ENCODE measurements at regions not wholly inside any gene's neighbourhood (a gene's known extent, or its start where the extent isn't known, plus 50 kb on each side); places are given as distances from the start of the nearest gene placed in this dataset.

DNA sequence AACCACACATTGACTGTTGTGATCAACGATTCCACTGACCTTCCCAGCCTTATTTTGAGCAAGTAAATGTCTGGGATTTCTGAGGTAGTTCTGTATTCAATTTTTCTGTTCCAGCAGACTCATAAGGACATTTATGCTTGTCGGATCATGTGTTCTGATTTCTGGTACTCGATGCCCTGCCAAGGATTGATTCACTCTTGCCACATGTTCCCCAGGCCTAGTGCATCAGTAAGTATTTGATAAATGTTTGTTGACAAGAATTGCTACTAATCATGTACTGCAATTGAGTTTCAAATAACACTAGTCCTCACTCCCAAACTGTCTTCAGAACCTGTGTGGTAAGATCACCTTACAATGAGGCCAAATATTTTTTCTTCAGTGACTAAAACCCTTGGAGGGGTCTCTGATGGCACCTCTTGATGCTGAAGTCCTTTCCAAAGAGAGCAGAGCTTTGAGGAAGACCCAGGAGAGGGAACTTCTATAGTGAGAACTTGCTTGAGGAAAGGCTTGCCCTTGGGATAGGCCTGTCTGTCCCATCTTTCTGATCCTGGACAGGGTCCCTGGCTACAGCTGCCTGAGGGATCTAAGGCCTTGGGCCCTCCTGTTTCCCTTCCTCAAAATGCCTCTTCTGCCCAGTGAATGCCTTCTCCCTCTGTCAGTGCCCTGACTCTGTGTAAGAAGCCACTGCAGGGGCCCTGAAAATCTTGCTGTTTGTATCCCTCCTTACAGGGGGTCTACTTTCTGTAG, 115.8 kb upstream of the FAM78B start (continued):
- TF ChIP-seq, protein P1, sequence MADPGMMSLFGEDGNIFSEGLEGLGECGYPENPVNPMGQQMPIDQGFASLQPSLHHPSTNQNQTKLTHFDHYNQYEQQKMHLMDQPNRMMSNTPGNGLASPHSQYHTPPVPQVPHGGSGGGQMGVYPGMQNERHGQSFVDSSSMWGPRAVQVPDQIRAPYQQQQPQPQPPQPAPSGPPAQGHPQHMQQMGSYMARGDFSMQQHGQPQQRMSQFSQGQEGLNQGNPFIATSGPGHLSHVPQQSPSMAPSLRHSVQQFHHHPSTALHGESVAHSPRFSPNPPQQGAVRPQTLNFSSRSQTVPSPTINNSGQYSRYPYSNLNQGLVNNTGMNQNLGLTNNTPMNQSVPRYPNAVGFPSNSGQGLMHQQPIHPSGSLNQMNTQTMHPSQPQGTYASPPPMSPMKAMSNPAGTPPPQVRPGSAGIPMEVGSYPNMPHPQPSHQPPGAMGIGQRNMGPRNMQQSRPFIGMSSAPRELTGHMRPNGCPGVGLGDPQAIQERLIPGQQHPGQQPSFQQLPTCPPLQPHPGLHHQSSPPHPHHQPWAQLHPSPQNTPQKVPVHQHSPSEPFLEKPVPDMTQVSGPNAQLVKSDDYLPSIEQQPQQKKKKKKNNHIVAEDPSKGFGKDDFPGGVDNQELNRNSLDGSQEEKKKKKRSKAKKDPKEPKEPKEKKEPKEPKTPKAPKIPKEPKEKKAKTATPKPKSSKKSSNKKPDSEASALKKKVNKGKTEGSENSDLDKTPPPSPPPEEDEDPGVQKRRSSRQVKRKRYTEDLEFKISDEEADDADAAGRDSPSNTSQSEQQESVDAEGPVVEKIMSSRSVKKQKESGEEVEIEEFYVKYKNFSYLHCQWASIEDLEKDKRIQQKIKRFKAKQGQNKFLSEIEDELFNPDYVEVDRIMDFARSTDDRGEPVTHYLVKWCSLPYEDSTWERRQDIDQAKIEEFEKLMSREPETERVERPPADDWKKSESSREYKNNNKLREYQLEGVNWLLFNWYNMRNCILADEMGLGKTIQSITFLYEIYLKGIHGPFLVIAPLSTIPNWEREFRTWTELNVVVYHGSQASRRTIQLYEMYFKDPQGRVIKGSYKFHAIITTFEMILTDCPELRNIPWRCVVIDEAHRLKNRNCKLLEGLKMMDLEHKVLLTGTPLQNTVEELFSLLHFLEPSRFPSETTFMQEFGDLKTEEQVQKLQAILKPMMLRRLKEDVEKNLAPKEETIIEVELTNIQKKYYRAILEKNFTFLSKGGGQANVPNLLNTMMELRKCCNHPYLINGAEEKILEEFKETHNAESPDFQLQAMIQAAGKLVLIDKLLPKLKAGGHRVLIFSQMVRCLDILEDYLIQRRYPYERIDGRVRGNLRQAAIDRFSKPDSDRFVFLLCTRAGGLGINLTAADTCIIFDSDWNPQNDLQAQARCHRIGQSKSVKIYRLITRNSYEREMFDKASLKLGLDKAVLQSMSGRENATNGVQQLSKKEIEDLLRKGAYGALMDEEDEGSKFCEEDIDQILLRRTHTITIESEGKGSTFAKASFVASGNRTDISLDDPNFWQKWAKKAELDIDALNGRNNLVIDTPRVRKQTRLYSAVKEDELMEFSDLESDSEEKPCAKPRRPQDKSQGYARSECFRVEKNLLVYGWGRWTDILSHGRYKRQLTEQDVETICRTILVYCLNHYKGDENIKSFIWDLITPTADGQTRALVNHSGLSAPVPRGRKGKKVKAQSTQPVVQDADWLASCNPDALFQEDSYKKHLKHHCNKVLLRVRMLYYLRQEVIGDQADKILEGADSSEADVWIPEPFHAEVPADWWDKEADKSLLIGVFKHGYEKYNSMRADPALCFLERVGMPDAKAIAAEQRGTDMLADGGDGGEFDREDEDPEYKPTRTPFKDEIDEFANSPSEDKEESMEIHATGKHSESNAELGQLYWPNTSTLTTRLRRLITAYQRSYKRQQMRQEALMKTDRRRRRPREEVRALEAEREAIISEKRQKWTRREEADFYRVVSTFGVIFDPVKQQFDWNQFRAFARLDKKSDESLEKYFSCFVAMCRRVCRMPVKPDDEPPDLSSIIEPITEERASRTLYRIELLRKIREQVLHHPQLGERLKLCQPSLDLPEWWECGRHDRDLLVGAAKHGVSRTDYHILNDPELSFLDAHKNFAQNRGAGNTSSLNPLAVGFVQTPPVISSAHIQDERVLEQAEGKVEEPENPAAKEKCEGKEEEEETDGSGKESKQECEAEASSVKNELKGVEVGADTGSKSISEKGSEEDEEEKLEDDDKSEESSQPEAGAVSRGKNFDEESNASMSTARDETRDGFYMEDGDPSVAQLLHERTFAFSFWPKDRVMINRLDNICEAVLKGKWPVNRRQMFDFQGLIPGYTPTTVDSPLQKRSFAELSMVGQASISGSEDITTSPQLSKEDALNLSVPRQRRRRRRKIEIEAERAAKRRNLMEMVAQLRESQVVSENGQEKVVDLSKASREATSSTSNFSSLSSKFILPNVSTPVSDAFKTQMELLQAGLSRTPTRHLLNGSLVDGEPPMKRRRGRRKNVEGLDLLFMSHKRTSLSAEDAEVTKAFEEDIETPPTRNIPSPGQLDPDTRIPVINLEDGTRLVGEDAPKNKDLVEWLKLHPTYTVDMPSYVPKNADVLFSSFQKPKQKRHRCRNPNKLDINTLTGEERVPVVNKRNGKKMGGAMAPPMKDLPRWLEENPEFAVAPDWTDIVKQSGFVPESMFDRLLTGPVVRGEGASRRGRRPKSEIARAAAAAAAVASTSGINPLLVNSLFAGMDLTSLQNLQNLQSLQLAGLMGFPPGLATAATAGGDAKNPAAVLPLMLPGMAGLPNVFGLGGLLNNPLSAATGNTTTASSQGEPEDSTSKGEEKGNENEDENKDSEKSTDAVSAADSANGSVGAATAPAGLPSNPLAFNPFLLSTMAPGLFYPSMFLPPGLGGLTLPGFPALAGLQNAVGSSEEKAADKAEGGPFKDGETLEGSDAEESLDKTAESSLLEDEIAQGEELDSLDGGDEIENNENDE (IDR thresholded peaks at IDR 0.05; ENCODE audit: insufficient replicate concordance, low read length), result no peak
- no peak for TF ChIP-seq KDM4A (IDR thresholded peaks at IDR 0.05; ENCODE audit: low read depth, low read length, severe bottlenecking)
- TF ChIP-seq CEBPB (IDR thresholded peaks at IDR 0.05; ENCODE audit: low read depth, low read length), result no peak
- no peak for TF ChIP-seq EGR1 (IDR thresholded peaks at IDR 0.05; ENCODE audit: borderline replicate concordance, low read depth, low read length)
- no peak for TF ChIP-seq ZNF274 (IDR thresholded peaks at IDR 0.05; ENCODE audit: borderline replicate concordance, extremely low read depth, low read length)
- no peak for TF ChIP-seq SAP30 (IDR thresholded peaks at IDR 0.05; ENCODE audit: insufficient read depth, insufficient replicate concordance, low read length)
- TF ChIP-seq GTF2F1 (IDR thresholded peaks at IDR 0.05; ENCODE audit: borderline replicate concordance, low read depth, low read length), result no peak
- no peak for TF ChIP-seq SIRT6 (IDR thresholded peaks at IDR 0.05; ENCODE audit: low read length)
- TF ChIP-seq CHD2 (IDR thresholded peaks at IDR 0.05; ENCODE audit: low read length), result no peak
- no peak for TF ChIP-seq POLR2A (IDR thresholded peaks at IDR 0.05; ENCODE audit: control extremely low read depth in 1 of 2, low read depth in 2 of 2, low read length in 2 of 2)
- TF ChIP-seq PHF8 (conservative IDR thresholded peaks at IDR 0.05; ENCODE audit: low read depth, low read length), result no peak

Data from H1 (cell line).